Lung (tissue), 11 donors: ENCODE measurements at regions not wholly inside any gene's neighbourhood (a gene's known extent, or its start where the extent isn't known, plus 50 kb on each side); places are given as distances from the start of the nearest gene placed in this dataset.

Experiments used
- ATAC-seq: fragments of 200-7000 bp; cut with Tn5 transposase; one replicate; pipeline ENCODE4 v1.9.1; 2020; ENCODE audit warnings: moderate number of reproducible peaks; ENCODE audit not compliant: insufficient read depth, low FRiP score
- DNase-seq, 3 donors: peaks; one replicate each; pipeline ENCODE4 v3.0.0-alpha.2; 2013 to 2017
- H3K27ac ChIP-seq, 2 donors: one replicate each; pipeline ENCODE4 v1.5.1; 2013; ENCODE audit warnings: mild to moderate bottlenecking in 2 of 2, moderate library complexity in 2 of 2, control low read depth in 1 of 2, inconsistent platforms in 1 of 2, low read depth in 1 of 2, low read length in 1 of 2
- H3K27me3 ChIP-seq, 3 donors: one replicate each; pipeline ENCODE4 v1.5.1; 2013; ENCODE audit warnings: low read length in 2 of 3; ENCODE audit not compliant: control insufficient read depth in 3 of 3, insufficient read depth in 3 of 3
- H3K36me3 ChIP-seq, 4 donors: one replicate each; pipeline ENCODE4 v1.5.1; 2013; ENCODE audit warnings: low read length in 4 of 4, mild to moderate bottlenecking in 1 of 4, moderate library complexity in 1 of 4; ENCODE audit not compliant: control insufficient read depth in 4 of 4, insufficient read depth in 4 of 4
- H3K4me1 ChIP-seq, 5 donors: one replicate each; pipeline ENCODE4 v1.5.1; 2013; ENCODE audit warnings: low read length in 5 of 5, mild to moderate bottlenecking in 2 of 5, moderate library complexity in 1 of 5; ENCODE audit not compliant: control insufficient read depth in 5 of 5, insufficient read depth in 5 of 5
- H3K4me3 ChIP-seq: one replicate; pipeline ENCODE4 v1.5.1; 2013; ENCODE audit warnings: mild to moderate bottlenecking, control low read depth, moderate library complexity
- H3K9ac ChIP-seq, 2 donors: one replicate each; pipeline ENCODE4 v1.5.1; 2013; ENCODE audit warnings: low read length in 2 of 2, control low read depth in 1 of 2; ENCODE audit not compliant: insufficient read depth in 1 of 2
- H3K9me3 ChIP-seq, 4 donors: one replicate each; pipeline ENCODE4 v1.5.1; 2013; ENCODE audit warnings: low read length in 3 of 4, mild to moderate bottlenecking in 1 of 4, moderate library complexity in 1 of 4; ENCODE audit not compliant: control insufficient read depth in 4 of 4, insufficient read depth in 3 of 4
- CTCF ChIP-seq: IDR thresholded peaks from 2 replicates; pipeline ENCODE4 v1.5.1; 2012; ENCODE audit warnings: mild to moderate bottlenecking; ENCODE audit errors: control extremely low read depth, extremely low read depth
- WGBS, 2 donors: extraction: QIAGEN DNeasy Blood & Tissue Kit; methylation state at CpG; one replicate each; pipeline ENCODE4 v1.1.7; 2013; 5-methylcytosine and 5-hydroxymethylcytosine counted together
- donor health status: control.
- donor health status: control.
- donor health status: Bipolar disorder and iron deficiency.
- donor health status: healthy.
- donor health status: DM: yes; HTN: yes; CAD: no.

GRCh38 chr1:223012938-223013337 lies 130.1 kb downstream of the TLR5 start:
- Histone ChIP-seq H3K9me3 (no peaks in the 10 kb centered on the region), H3K4me1 (peaks cover 2 to 27% (median 7%) of the 10 kb centered on the region in 5 donors), H3K27me3 (no peaks in the 10 kb centered on the region), H3K36me3 (no peaks in the 10 kb centered on the region), H3K9ac (no peak overlapping the region), H3K27ac (no peak overlapping the region), H3K4me3 (no peak overlapping the region)
- no peak for DNase-seq
- no peak for TF ChIP-seq CTCF
- 47 to 72% methylated on average over 2 of the region's 2 CpGs for WGBS, 2 donors
- no peak for ATAC-seq

- WGBS, 2 donors = 96 to 98% methylated on average over 4 of the region's 4 CpGs
- TF ChIP-seq CTCF = no peak
- Histone ChIP-seq H3K4me1 (peaks cover 2 to 16% (median 8%) of the 10 kb centered on the region in 5 donors), H3K27me3 (no peaks in the 10 kb centered on the region), H3K9me3 (no peaks in the 10 kb centered on the region), H3K36me3 (no peaks in the 10 kb centered on the region), H3K27ac (no peak overlapping the region), H3K4me3 (no peak overlapping the region), H3K9ac (no peak overlapping the region)
- DNase-seq (no peak), ATAC-seq (no peak)
These were observed 128.7 kb downstream of the TLR5 start for GRCh38 chr1:223014142-223014873.

- H3K27ac ChIP-seq = peak overlapping the region in 1 of 2 donors; percentile 15
These were observed 126.7 kb downstream of the TLR5 start for GRCh38 chr1:223016381-223016780.

More at GRCh38 chr1:223016381-223016780, 126.7 kb downstream of the TLR5 start:
- no peaks in the 10 kb centered on the region for H3K9me3 ChIP-seq
- no peaks in the 10 kb centered on the region for H3K36me3 ChIP-seq
- ATAC-seq = no peak
- TF ChIP-seq CTCF = no peak
- H3K4me1 ChIP-seq = peaks cover 0 to 10% (median 5%) of the 10 kb centered on the region in 5 donors
- no peaks in the 10 kb centered on the region for H3K27me3 ChIP-seq
- no peak overlapping the region for H3K9ac ChIP-seq
- DNase-seq = no peak
- no peak overlapping the region for H3K4me3 ChIP-seq
- 79 to 81% methylated on average over 1 of the region's 1 CpG for WGBS, 2 donors
